ENCODE measurements at regions not wholly inside any gene's neighbourhood (a gene's known extent, or its start where the extent isn't known, plus 50 kb on each side); places are given as distances from the start of the nearest gene placed in this dataset.
A peak's percentile ranks its signal among the peaks of the same experiment; 100 is the strongest.

GRCh38 chr16:54655121-54655590 is 275.5 kb upstream of the IRX5 start:
- TF ChIP-seq, protein P1, sequence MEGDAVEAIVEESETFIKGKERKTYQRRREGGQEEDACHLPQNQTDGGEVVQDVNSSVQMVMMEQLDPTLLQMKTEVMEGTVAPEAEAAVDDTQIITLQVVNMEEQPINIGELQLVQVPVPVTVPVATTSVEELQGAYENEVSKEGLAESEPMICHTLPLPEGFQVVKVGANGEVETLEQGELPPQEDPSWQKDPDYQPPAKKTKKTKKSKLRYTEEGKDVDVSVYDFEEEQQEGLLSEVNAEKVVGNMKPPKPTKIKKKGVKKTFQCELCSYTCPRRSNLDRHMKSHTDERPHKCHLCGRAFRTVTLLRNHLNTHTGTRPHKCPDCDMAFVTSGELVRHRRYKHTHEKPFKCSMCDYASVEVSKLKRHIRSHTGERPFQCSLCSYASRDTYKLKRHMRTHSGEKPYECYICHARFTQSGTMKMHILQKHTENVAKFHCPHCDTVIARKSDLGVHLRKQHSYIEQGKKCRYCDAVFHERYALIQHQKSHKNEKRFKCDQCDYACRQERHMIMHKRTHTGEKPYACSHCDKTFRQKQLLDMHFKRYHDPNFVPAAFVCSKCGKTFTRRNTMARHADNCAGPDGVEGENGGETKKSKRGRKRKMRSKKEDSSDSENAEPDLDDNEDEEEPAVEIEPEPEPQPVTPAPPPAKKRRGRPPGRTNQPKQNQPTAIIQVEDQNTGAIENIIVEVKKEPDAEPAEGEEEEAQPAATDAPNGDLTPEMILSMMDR (IDR thresholded peaks at IDR 0.05), result no peak
- Histone ChIP-seq H3K9me3 (no peaks in the 10 kb centered on the region), H3K4me3 (peak overlapping the region; percentile 53), H3K27ac (peak overlapping the region; percentile 66 to 72), H3K27me3 (replicated peaks; ENCODE audit: insufficient read depth) (no peaks in the 10 kb centered on the region), H3K36me3 (no peaks in the 10 kb centered on the region), H3K4me1 (ENCODE audit: control insufficient read depth in 1 of 2, low read depth in 2 of 2) (peaks cover 28 to 50% of the 10 kb centered on the region in 2 donors)
- no peak for ATAC-seq (ENCODE audit: insufficient number of reproducible peaks, low FRiP score, low read depth)
- DNase-seq (ENCODE audit: low spot score), result no peak

DNA sequence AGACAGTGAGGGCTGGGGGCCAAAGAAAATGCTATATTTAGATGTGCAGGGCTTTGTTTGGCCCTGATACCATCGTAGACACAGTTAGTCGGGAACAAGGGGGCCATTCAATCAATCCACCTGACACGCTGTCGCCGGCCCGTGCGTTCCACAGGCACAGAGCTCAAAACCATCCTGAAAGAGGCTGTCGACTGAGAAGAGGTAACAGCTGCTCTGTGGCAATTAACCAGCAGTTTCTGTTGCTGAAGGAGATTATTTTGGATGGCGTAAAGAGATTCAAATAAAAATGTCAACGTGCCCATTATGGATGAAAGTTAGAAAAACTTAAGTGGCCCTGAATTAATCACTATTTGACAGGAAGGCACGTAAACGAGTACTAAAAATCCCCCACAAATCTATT is 276.2 kb upstream of the IRX5 start:
- Histone ChIP-seq H3K4me3 (peak overlapping the region; percentile 53), H3K27ac (peak overlapping the region; percentile 66 to 72), H3K36me3 (no peaks in the 10 kb centered on the region), H3K9me3 (no peaks in the 10 kb centered on the region), H3K4me1 (ENCODE audit: control insufficient read depth in 1 of 2, low read depth in 2 of 2) (peaks cover 28 to 56% of the 10 kb centered on the region in 2 donors), H3K27me3 (replicated peaks; ENCODE audit: insufficient read depth) (no peaks in the 10 kb centered on the region)
- DNase-seq (ENCODE audit: low spot score), result no peak
- TF ChIP-seq, protein P1 (IDR thresholded peaks at IDR 0.05), result no peak
- ATAC-seq (ENCODE audit: insufficient number of reproducible peaks, low FRiP score, low read depth), result no peak

GRCh38 chr16:54652201-54652770 is 278.4 kb upstream of the IRX5 start:
- Histone ChIP-seq H3K27ac (no peak overlapping the region), H3K36me3 (no peaks in the 10 kb centered on the region), H3K4me3 (no peak overlapping the region), H3K9me3 (no peaks in the 10 kb centered on the region), H3K4me1 (ENCODE audit: control insufficient read depth in 1 of 2, low read depth in 2 of 2) (peaks cover 25 to 65% of the 10 kb centered on the region in 2 donors), H3K27me3 (replicated peaks; ENCODE audit: insufficient read depth) (no peaks in the 10 kb centered on the region)
- TF ChIP-seq, protein P1 (IDR thresholded peaks at IDR 0.05), result no peak
- ATAC-seq (ENCODE audit: insufficient number of reproducible peaks, low FRiP score, low read depth), result no peak
- DNase-seq (ENCODE audit: low spot score), result no peak

- H3K27me3 ChIP-seq (replicated peaks; ENCODE audit: insufficient read depth), result no peaks in the 10 kb centered on the region
- no peak for DNase-seq (ENCODE audit: low spot score)
- no peaks in the 10 kb centered on the region for H3K9me3 ChIP-seq
- no peak overlapping the region for H3K4me3 ChIP-seq
- peaks cover 26 to 58% of the 10 kb centered on the region in 2 donors for H3K4me1 ChIP-seq (ENCODE audit: control insufficient read depth in 1 of 2, low read depth in 2 of 2)
- TF ChIP-seq, protein P1 (IDR thresholded peaks at IDR 0.05), result no peak
- H3K36me3 ChIP-seq, result no peaks in the 10 kb centered on the region
- no peak for ATAC-seq (ENCODE audit: insufficient number of reproducible peaks, low FRiP score, low read depth)
- H3K27ac ChIP-seq, result no peak overlapping the region
Measured at GRCh38 chr16:54651440-54652195, 279.0 kb upstream of the IRX5 start.

GRCh38 chr16:54649876-54650275 is 280.8 kb upstream of the IRX5 start:
- ATAC-seq (ENCODE audit: insufficient number of reproducible peaks, low FRiP score, low read depth) (no peak), DNase-seq (ENCODE audit: low spot score) (no peak)
- peaks cover 24 to 53% of the 10 kb centered on the region in 2 donors for H3K4me1 ChIP-seq (ENCODE audit: control insufficient read depth in 1 of 2, low read depth in 2 of 2)
- H3K36me3 ChIP-seq, result no peaks in the 10 kb centered on the region
- H3K27ac ChIP-seq, result peak overlapping the region in 1 of 2 donors; percentile 84
- no peak overlapping the region for H3K4me3 ChIP-seq
- no peaks in the 10 kb centered on the region for H3K9me3 ChIP-seq
- H3K27me3 ChIP-seq (replicated peaks; ENCODE audit: insufficient read depth), result no peaks in the 10 kb centered on the region
- TF ChIP-seq, protein P1 (IDR thresholded peaks at IDR 0.05), result no peak

All from thoracic aorta (tissue), 2 donors.